Psoas muscle (tissue), 7 donors: ENCODE measurements at regions not wholly inside any gene's neighbourhood (a gene's known extent, or its start where the extent isn't known, plus 50 kb on each side); places are given as distances from the start of the nearest gene placed in this dataset.

ENCODE experiments used
- ATAC-seq, 4 donors: fragments of 200-7000 bp; cut with Tn5 transposase; one replicate each; pipeline ENCODE4 v1.9.1; 2020; ENCODE audit warnings: moderate library complexity in 3 of 4, mild to moderate bottlenecking in 2 of 4
- DNase-seq, 2 donors: peaks; one replicate each; pipeline ENCODE4 v3.0.0-alpha.2; 2020
- H3K27ac ChIP-seq: fragments of 200-600 bp; one replicate; pipeline ENCODE4 v1.8.0; 2022
- H3K27me3 ChIP-seq, 3 donors: fragments of 200-600 bp in 1 of 3; one replicate each; pipeline versions ENCODE4 v1.6.1 to v1.8.0; 2013 to 2022; ENCODE audit warnings: low read length in 2 of 3, mild to moderate bottlenecking in 2 of 3, moderate library complexity in 1 of 3; ENCODE audit not compliant: insufficient read depth in 3 of 3
- H3K36me3 ChIP-seq, 2 donors: fragments of 200-600 bp in 1 of 2; one replicate each; pipeline versions ENCODE4 v1.6.1 to v1.8.0; 2013 to 2022; ENCODE audit warnings: low read depth in 1 of 2, mild to moderate bottlenecking in 1 of 2, moderate library complexity in 1 of 2; ENCODE audit not compliant: insufficient read depth in 1 of 2
- H3K4me1 ChIP-seq: fragments of 200-600 bp; one replicate; pipeline ENCODE4 v1.8.0; 2022
- H3K4me3 ChIP-seq: fragments of 200-600 bp; one replicate; pipeline ENCODE4 v1.8.0; 2022; ENCODE audit warnings: mild to moderate bottlenecking
- H3K9me3 ChIP-seq: fragments of 200-600 bp; one replicate; pipeline ENCODE4 v1.8.0; 2022
- CTCF ChIP-seq: fragments of 200-600 bp; IDR thresholded peaks from one replicate; pipeline ENCODE4 v1.8.0; 2022; ENCODE audit warnings: antibody characterized with exemption
- WGBS, 3 donors: extraction: QIAGEN DNeasy Blood & Tissue Kit; methylation state at CpG; one replicate each; pipeline versions ENCODE4 v1.1.6 to v1.1.7; 2013; 5-methylcytosine and 5-hydroxymethylcytosine counted together
- intact Hi-C, 2 donors: fragments of 100-400 bp; cut with DNase I; formaldehyde crosslinking; loops; one replicate each; pipeline versions ENCODE4 v1.11.0 to v1.14.2; 2022
- donor health status: healthy with polysubstance abuse.
- donor health status: DM: no; HTN: no; CAD: no; lungs with moderate emphysema.
- donor health status: Bipolar disorder and iron deficiency.
- donor health status: healthy.
- donor health status: DM: yes; HTN: yes; CAD: no.
- donor health status: DM: no; HTN: no; CAD: no.
- donor health status: DM: yes; HTN: yes; CAD: no.

GRCh38 chr9:18275313-18275990 lies 198.5 kb upstream of the ADAMTSL1 start:
- DNase-seq = no peak
- Histone ChIP-seq H3K27me3 (no peaks in the 10 kb centered on the region), H3K36me3 (no peaks in the 10 kb centered on the region), H3K4me3 (no peak overlapping the region), H3K27ac (no peak overlapping the region), H3K4me1 (no peaks in the 10 kb centered on the region), H3K9me3 (no peaks in the 10 kb centered on the region)
- intact Hi-C loops = no loop called here
- TF ChIP-seq CTCF = no peak
- 93 to 97% (median 95%) methylated on average over 3 of the region's 3 CpGs for WGBS, 3 donors
- ATAC-seq = no peak

GRCh38 chr9:18281291-18281690 lies 192.7 kb upstream of the ADAMTSL1 start:
- TF ChIP-seq CTCF = no peak
- ATAC-seq (no peak), DNase-seq (no peak)
- no peaks in the 10 kb centered on the region for H3K27me3 ChIP-seq
- H3K4me1 ChIP-seq = no peaks in the 10 kb centered on the region
- 92 to 96% (median 94%) methylated on average over 8 of the region's 8 CpGs for WGBS, 3 donors
- H3K36me3 ChIP-seq = no peaks in the 10 kb centered on the region
- H3K9me3 ChIP-seq = no peaks in the 10 kb centered on the region
- H3K4me3 ChIP-seq = no peak overlapping the region
- intact Hi-C loops = loop anchor here in 1 of 2 donors (5.0 kb wide), 1 partner anchor 196 kb away; no protein-coding TSS in a partner anchor
- H3K27ac ChIP-seq = no peak overlapping the region

- no peaks in the 10 kb centered on the region for H3K27me3 ChIP-seq
- 46 to 68% (median 54%) methylated on average over 1 of the region's 1 CpG for WGBS, 3 donors
- no peak for TF ChIP-seq CTCF
- no peak overlapping the region for H3K27ac ChIP-seq
- no peak for DNase-seq
- no peaks in the 10 kb centered on the region for H3K36me3 ChIP-seq
- no peak for ATAC-seq
- H3K4me3 ChIP-seq = no peak overlapping the region
- intact Hi-C loops = loop anchor here in 1 of 2 donors (5.0 kb wide), 1 partner anchor 52 kb away; no protein-coding TSS in a partner anchor
- no peaks in the 10 kb centered on the region for H3K4me1 ChIP-seq
- no peaks in the 10 kb centered on the region for H3K9me3 ChIP-seq
These were observed 179.7 kb upstream of the ADAMTSL1 start for GRCh38 chr9:18294229-18294628.

GRCh38 chr9:18296702-18297055 lies 177.3 kb upstream of the ADAMTSL1 start:
- Histone ChIP-seq H3K27ac (no peak overlapping the region), H3K27me3 (no peaks in the 10 kb centered on the region), H3K9me3 (no peaks in the 10 kb centered on the region), H3K4me1 (no peaks in the 10 kb centered on the region), H3K36me3 (no peaks in the 10 kb centered on the region), H3K4me3 (no peak overlapping the region)
- DNase-seq (no peak), ATAC-seq (no peak)
- intact Hi-C loops = no loop called here
- no peak for TF ChIP-seq CTCF
- WGBS, 3 donors = 81 to 94% (median 91%) methylated on average over 1 of the region's 1 CpG
